ENCODE measurements at regions not wholly inside any gene's neighbourhood (a gene's known extent, or its start where the extent isn't known, plus 50 kb on each side); places are given as distances from the start of the nearest gene placed in this dataset.

DNA sequence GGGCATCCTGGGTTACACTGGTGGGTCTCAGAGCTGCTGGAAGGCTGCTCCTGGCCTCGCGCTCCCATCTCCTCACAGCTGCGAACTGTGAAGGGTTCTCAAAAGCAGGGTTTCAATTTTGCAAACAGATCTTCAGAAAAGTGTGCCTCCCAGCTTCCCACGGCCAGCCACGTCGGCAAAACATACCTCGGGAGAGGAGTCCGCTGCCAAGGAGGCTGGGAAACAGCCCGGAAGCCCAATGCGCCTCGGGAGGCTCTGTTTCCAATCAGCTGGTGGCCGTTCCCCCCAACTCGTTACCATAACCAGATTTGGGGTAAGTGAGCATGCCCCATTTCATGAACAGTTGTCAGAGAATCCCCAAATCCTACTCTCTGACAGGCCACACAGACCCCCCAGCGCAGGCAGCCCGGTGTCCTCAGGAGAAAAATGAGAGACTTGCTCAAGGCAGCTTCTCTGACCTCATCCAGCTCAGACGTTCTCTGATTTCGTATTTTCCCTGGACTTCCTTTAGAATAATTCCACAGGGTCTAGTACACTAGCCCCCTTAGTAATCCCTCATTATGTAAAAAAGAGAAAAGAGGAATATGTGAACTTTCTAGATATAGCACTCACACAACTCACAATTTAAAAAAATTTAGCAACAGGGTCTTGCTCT, 98.4 kb downstream of the SNX5 start:
- Histone ChIP-seq H3K4me3 (ENCODE audit: severe bottlenecking) (no peak overlapping the region), H3K27ac (ENCODE audit: poor library complexity, severe bottlenecking) (no peak overlapping the region)

GRCh38 chr20:17869295-17869994, 99.1 kb downstream of the SNX5 start:
- DNase-seq (ENCODE audit: low spot score) (no peak), ATAC-seq (ENCODE audit: low read depth) (no peak)
- Histone ChIP-seq H3K36me3 (ENCODE audit: low read depth) (no peaks in the 10 kb centered on the region), H3K9me3 (ENCODE audit: severe bottlenecking) (no peaks in the 10 kb centered on the region), H3K4me3 (ENCODE audit: severe bottlenecking) (no peak overlapping the region), H3K27me3 (ENCODE audit: insufficient read depth, poor library complexity, severe bottlenecking) (no peaks in the 10 kb centered on the region), H3K27ac (ENCODE audit: poor library complexity, severe bottlenecking) (no peak overlapping the region), H3K4me1 (ENCODE audit: insufficient read depth, poor library complexity, severe bottlenecking) (no peaks in the 10 kb centered on the region)
- TF ChIP-seq, protein P1, sequence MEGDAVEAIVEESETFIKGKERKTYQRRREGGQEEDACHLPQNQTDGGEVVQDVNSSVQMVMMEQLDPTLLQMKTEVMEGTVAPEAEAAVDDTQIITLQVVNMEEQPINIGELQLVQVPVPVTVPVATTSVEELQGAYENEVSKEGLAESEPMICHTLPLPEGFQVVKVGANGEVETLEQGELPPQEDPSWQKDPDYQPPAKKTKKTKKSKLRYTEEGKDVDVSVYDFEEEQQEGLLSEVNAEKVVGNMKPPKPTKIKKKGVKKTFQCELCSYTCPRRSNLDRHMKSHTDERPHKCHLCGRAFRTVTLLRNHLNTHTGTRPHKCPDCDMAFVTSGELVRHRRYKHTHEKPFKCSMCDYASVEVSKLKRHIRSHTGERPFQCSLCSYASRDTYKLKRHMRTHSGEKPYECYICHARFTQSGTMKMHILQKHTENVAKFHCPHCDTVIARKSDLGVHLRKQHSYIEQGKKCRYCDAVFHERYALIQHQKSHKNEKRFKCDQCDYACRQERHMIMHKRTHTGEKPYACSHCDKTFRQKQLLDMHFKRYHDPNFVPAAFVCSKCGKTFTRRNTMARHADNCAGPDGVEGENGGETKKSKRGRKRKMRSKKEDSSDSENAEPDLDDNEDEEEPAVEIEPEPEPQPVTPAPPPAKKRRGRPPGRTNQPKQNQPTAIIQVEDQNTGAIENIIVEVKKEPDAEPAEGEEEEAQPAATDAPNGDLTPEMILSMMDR (IDR thresholded peaks at IDR 0.05; ENCODE audit: poor library complexity, severe bottlenecking), result no peak

More for the DNA sequence above, 98.4 kb downstream of the SNX5 start:
- Histone ChIP-seq H3K9me3 (ENCODE audit: severe bottlenecking) (no peaks in the 10 kb centered on the region), H3K36me3 (ENCODE audit: low read depth) (no peaks in the 10 kb centered on the region), H3K27me3 (ENCODE audit: insufficient read depth, poor library complexity, severe bottlenecking) (no peaks in the 10 kb centered on the region), H3K4me1 (ENCODE audit: insufficient read depth, poor library complexity, severe bottlenecking) (no peaks in the 10 kb centered on the region)
- no peak for ATAC-seq (ENCODE audit: low read depth)
- DNase-seq (ENCODE audit: low spot score), result no peak
- TF ChIP-seq, protein P1 (IDR thresholded peaks at IDR 0.05; ENCODE audit: poor library complexity, severe bottlenecking), result no peak

DNA sequence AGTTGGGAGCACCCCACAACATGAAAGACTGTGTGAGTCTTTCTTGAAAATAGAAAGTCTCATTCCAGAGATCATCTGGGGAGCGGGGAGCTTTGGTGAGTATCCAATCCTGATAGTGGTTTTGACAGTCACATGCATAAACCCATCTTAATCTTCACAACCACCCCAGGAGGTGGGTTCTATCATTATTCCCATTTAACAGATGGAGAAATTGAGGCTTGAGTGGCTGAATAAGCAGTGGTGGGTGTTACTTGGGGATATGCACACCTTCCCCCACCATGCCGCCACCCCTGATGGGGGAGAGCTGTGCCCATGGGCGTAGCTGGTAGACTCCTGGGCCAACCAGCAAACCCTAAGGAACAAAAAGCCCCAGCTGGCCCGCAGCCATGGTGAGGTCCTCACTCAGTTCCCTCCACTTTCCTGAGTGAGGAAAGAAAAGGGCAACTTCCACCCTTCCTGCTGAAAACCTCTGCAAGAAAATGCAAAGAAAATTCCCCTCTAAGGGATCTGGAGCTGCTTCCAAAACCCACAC, 99.8 kb downstream of the SNX5 start:
- Histone ChIP-seq H3K27ac (ENCODE audit: poor library complexity, severe bottlenecking) (no peak overlapping the region), H3K4me1 (ENCODE audit: insufficient read depth, poor library complexity, severe bottlenecking) (no peaks in the 10 kb centered on the region), H3K4me3 (ENCODE audit: severe bottlenecking) (no peak overlapping the region), H3K36me3 (ENCODE audit: low read depth) (no peaks in the 10 kb centered on the region), H3K9me3 (ENCODE audit: severe bottlenecking) (no peaks in the 10 kb centered on the region), H3K27me3 (ENCODE audit: insufficient read depth, poor library complexity, severe bottlenecking) (no peaks in the 10 kb centered on the region)
- TF ChIP-seq, protein P1 (IDR thresholded peaks at IDR 0.05; ENCODE audit: poor library complexity, severe bottlenecking), result no peak
- ATAC-seq (ENCODE audit: low read depth) (no peak), DNase-seq (ENCODE audit: low spot score) (no peak)

GRCh38 chr20:17868151-17868550, 100.4 kb downstream of the SNX5 start:
- ATAC-seq (ENCODE audit: low read depth), result no peak
- no peak for DNase-seq (ENCODE audit: low spot score)
- Histone ChIP-seq H3K9me3 (ENCODE audit: severe bottlenecking) (no peaks in the 10 kb centered on the region), H3K4me3 (ENCODE audit: severe bottlenecking) (no peak overlapping the region), H3K36me3 (ENCODE audit: low read depth) (no peaks in the 10 kb centered on the region), H3K4me1 (ENCODE audit: insufficient read depth, poor library complexity, severe bottlenecking) (no peaks in the 10 kb centered on the region), H3K27ac (ENCODE audit: poor library complexity, severe bottlenecking) (no peak overlapping the region), H3K27me3 (ENCODE audit: insufficient read depth, poor library complexity, severe bottlenecking) (no peaks in the 10 kb centered on the region)
- TF ChIP-seq, protein P1 (IDR thresholded peaks at IDR 0.05; ENCODE audit: poor library complexity, severe bottlenecking), result no peak

All from RWPE2 (cell line).